OCI-LY1 (cell line): ENCODE measurements at regions not wholly inside any gene's neighbourhood (a gene's known extent, or its start where the extent isn't known, plus 50 kb on each side); places are given as distances from the start of the nearest gene placed in this dataset.

Experiments used
- CTCF ChIP-seq: fragments of 200-600 bp; sonication (generic), shearing (Covaris generic); IDR thresholded peaks from 2 replicates; pipeline ENCODE4 v1.5.1; 2017; ENCODE audit warnings: mild to moderate bottlenecking, antibody characterized with exemption, low read length, moderate library complexity, mixed read lengths
- EZH2 ChIP-seq: fragments of 200-600 bp; sonication (generic), shearing (Covaris generic); IDR thresholded peaks from 2 replicates; pipeline ENCODE4 v1.8.0; 2017; ENCODE audit warnings: borderline replicate concordance, mixed run types, mild to moderate bottlenecking, antibody characterized with exemption, low read length, moderate library complexity, mixed read lengths

DNA sequence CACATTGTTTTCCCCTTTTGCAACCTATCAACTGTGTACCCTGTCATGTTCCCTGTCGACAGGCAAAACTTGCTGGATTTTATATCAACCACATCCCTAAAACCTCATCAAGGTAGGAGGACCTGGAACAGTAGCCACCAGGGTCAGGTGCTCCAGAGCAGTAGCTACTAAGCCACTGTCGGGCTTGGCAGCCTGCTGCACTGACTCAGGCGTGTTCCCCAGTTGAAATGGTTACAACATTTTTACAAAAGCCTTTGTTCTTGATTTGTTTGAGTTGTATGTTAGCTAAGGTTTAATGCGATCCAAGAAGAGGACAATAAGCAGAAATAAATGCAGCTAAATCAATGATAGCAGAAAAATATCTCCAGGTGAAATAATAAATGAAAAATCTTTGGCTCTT lies 407.4 kb upstream of the TLE4 start:
- TF ChIP-seq CTCF: no peak
- no peak for TF ChIP-seq EZH2
